PC-9 (cell line): ENCODE measurements at regions not wholly inside any gene's neighbourhood (a gene's known extent, or its start where the extent isn't known, plus 50 kb on each side); places are given as distances from the start of the nearest gene placed in this dataset.

ENCODE experiments used
- EZH2 ChIP-seq: fragments of 200-600 bp; sonication (generic); IDR thresholded peaks from 2 replicates; pipeline ENCODE4 v1.8.0; 2017; ENCODE audit warnings: antibody characterized with exemption, low read depth
- TF ChIP-seq, protein P1 (sequence below): fragments of 200-600 bp; sonication (generic); conservative IDR thresholded peaks from 2 replicates; pipeline ENCODE4 v1.6.1; 2017; ENCODE audit warnings: mixed run types, antibody characterized with exemption, mild to moderate bottlenecking, moderate library complexity

DNA sequence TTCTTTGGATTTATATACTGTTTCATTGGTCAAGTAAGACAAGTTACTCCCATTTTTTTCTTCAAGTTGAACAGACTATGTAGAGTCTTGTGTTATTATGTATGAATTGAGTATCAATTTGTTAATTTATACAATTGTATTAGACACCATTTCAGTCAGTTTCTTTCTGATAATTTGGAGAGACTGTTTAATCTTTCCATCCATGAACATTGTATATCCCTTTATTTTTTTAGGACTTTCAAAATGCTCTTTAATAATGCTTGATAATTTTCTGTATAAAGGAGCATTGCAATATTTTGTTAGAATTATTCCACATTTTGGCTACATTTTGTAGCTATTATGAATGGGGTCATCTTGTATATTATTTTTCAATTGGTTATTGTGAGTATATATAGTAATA, 69.1 kb upstream of the PJA2 start:
- TF ChIP-seq, protein P1, sequence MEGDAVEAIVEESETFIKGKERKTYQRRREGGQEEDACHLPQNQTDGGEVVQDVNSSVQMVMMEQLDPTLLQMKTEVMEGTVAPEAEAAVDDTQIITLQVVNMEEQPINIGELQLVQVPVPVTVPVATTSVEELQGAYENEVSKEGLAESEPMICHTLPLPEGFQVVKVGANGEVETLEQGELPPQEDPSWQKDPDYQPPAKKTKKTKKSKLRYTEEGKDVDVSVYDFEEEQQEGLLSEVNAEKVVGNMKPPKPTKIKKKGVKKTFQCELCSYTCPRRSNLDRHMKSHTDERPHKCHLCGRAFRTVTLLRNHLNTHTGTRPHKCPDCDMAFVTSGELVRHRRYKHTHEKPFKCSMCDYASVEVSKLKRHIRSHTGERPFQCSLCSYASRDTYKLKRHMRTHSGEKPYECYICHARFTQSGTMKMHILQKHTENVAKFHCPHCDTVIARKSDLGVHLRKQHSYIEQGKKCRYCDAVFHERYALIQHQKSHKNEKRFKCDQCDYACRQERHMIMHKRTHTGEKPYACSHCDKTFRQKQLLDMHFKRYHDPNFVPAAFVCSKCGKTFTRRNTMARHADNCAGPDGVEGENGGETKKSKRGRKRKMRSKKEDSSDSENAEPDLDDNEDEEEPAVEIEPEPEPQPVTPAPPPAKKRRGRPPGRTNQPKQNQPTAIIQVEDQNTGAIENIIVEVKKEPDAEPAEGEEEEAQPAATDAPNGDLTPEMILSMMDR = no peak
- TF ChIP-seq EZH2 = no peak
